Brain microvascular endothelial cell (primary cell): ENCODE measurements at regions not wholly inside any gene's neighbourhood (a gene's known extent, or its start where the extent isn't known, plus 50 kb on each side); places are given as distances from the start of the nearest gene placed in this dataset.

ENCODE experiments used
- DNase-seq: peaks from one replicate; pipeline ENCODE4 v3.0.0-alpha.2; 2020
- H3K27ac ChIP-seq: fragments of 250-450 bp; sonication (Bioruptor Pico); 2 replicates; pipeline ENCODE4 v1.5.1; 2020; ENCODE audit warnings: mild to moderate bottlenecking, moderate library complexity
- H3K27me3 ChIP-seq: fragments of 250-450 bp; sonication (Bioruptor Pico); replicated peaks from 2 replicates; pipeline ENCODE4 v1.5.1; 2020; ENCODE audit warnings: mild to moderate bottlenecking
- H3K36me3 ChIP-seq: fragments of 250-450 bp; sonication (Bioruptor Pico); replicated peaks from 2 replicates; pipeline ENCODE4 v1.5.1; 2020; ENCODE audit warnings: mild to moderate bottlenecking
- H3K4me3 ChIP-seq: 2 replicates; pipeline ENCODE4 v1.5.1; 2011; ENCODE audit warnings: low read depth, mild to moderate bottlenecking, control low read depth, low read length, moderate library complexity
- in situ Hi-C: cut with HindIII; loops from 2 replicates; pipeline ENCODE4 v1.10.0; 2017; ENCODE audit warnings: low sequenced_read_pairs, low pct_ligation_motif_present
- TF ChIP-seq, protein P1 (sequence below): IDR thresholded peaks from 2 replicates; pipeline ENCODE4 v1.5.1; 2011; ENCODE audit warnings: low read depth, mild to moderate bottlenecking, moderate library complexity, low read length, control low read depth, inconsistent platforms; ENCODE audit errors: missing control alignments

DNA sequence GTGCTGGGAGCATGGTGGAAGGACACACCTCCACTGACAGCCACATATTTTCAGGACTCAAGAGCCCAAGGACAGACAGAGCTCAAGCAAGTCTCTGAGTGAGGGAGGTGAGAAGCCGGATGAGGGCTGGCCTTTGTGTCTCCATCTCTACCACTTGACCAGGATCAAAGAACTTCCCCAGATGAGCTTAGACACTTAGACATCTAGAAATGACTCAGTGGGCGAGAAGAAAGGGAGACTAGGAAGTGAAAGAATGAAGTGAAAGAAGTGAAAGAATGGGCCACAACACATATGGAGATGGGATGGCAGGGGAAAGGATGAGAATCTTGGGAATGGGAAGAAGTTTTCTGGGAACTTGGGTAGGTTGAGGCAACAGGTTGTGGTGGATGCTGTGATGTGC is 274.9 kb upstream of the CCL2 start:
- H3K4me3 ChIP-seq, result no peak overlapping the region
- in situ Hi-C loops, result no loop called here
- no peak for DNase-seq
- H3K36me3 ChIP-seq, result no peaks in the 10 kb centered on the region
- TF ChIP-seq, protein P1, sequence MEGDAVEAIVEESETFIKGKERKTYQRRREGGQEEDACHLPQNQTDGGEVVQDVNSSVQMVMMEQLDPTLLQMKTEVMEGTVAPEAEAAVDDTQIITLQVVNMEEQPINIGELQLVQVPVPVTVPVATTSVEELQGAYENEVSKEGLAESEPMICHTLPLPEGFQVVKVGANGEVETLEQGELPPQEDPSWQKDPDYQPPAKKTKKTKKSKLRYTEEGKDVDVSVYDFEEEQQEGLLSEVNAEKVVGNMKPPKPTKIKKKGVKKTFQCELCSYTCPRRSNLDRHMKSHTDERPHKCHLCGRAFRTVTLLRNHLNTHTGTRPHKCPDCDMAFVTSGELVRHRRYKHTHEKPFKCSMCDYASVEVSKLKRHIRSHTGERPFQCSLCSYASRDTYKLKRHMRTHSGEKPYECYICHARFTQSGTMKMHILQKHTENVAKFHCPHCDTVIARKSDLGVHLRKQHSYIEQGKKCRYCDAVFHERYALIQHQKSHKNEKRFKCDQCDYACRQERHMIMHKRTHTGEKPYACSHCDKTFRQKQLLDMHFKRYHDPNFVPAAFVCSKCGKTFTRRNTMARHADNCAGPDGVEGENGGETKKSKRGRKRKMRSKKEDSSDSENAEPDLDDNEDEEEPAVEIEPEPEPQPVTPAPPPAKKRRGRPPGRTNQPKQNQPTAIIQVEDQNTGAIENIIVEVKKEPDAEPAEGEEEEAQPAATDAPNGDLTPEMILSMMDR, result no peak
- no peak overlapping the region for H3K27ac ChIP-seq
- H3K27me3 ChIP-seq, result no peaks in the 10 kb centered on the region

DNA sequence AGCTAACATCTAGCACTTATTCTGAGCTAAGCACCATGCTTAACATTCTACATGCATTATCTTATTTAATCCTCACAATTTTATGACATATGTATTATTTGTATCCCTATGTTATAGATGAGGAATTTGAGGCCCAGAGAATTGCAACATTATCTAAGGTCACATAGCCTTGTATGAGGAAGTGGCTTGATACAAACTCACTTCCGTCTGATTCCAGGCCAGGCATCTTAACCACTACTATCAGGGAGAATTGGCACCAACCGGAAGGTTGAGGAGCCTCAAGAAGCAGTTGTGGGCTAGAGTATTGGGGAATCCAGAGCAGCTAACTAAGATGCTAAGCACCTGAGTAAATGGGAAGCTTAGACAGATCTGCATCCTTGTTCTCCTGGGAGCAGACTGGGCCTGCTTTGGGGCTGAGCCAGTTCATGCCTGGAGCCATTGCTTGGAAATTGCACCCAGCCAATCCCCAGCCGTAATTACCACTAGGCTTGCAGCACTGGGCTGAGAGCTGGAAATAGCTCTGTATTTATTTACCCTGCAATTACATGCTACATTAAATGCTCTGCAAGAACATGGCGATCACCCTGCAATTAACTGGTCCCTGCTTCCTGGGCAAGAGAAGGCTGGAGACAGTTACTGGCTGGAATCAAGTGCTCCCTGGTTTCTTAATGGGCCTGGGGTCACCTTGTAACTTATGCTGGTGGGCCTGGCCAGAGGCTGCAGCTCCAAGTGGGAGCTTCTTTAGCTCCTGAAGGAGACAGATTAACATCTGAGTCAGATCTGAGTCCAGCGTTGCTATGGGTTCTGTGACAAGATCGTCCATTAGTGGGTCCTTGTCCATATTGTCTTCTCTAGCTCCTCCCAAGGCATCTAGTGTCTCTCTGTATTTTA is 273.1 kb upstream of the CCL2 start:
- TF ChIP-seq, protein P1, result no peak
- in situ Hi-C loops, result no loop called here

DNA sequence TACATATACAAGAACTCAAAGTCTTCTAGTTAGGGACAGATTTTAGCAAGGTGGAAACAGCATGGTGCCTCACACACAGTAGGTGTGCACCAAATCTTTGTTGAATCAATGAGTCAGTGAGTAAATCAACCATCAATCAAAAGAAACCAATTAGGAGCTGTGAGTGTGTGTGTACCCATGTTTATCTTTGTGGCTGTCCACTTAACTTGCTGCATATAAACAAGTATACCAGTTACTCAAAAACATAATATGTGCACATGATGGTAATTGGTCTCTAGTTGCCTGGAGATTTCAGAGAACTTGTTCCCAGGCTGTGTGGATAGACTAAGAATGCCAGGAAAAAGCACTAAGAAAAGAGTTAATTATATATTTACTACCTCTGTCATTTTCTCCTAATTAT is 272.2 kb upstream of the CCL2 start:
- DNase-seq, result no peak
- in situ Hi-C loops, result no loop called here
- no peak overlapping the region for H3K4me3 ChIP-seq
- H3K27ac ChIP-seq, result no peak overlapping the region
- no peaks in the 10 kb centered on the region for H3K27me3 ChIP-seq
- TF ChIP-seq, protein P1, result no peak
- H3K36me3 ChIP-seq, result no peaks in the 10 kb centered on the region

More for the DNA sequence above, 273.1 kb upstream of the CCL2 start:
- Histone ChIP-seq H3K27me3 (no peaks in the 10 kb centered on the region), H3K27ac (no peak overlapping the region), H3K4me3 (no peak overlapping the region), H3K36me3 (no peaks in the 10 kb centered on the region)
- no peak for DNase-seq

DNA sequence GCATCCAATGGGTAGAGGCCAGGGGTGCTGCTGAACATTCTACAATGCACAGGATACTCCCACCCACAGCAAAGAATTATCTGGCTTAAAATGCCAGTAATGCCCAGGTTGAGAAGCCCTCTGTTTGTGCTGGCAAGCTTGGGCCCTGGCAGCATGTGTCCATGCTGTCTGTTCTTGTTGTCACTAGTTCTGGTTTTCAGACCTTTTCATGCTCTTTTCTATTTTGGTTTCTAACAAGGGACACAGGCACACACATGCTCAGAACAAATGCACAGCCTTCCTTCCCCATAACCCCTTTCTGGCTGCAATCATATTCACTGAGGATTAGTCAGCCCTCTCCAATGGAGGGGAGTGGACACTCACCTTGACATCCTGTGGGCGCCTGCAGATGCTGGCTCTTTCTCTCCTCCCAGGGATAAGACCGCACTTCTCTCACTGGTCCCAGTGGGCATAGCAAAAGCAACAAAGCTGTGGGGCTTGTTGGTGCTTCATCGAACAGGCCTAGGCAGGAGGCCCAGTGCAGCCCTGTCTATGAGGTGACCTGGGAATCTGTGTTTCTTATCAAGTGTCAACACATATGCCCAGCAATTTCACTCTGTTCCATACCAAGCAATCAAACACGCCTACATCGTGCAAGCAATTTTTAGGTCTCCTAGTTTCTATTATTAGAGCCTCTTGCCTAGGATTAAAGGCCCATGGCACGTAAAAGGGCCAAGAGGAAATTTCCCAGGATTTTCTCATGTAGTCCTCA is 271.1 kb upstream of the CCL2 start:
- Histone ChIP-seq H3K36me3 (no peaks in the 10 kb centered on the region), H3K27me3 (no peaks in the 10 kb centered on the region), H3K27ac (no peak overlapping the region), H3K4me3 (no peak overlapping the region)
- in situ Hi-C loops, result no loop called here
- TF ChIP-seq, protein P1, result no peak
- no peak for DNase-seq

DNA sequence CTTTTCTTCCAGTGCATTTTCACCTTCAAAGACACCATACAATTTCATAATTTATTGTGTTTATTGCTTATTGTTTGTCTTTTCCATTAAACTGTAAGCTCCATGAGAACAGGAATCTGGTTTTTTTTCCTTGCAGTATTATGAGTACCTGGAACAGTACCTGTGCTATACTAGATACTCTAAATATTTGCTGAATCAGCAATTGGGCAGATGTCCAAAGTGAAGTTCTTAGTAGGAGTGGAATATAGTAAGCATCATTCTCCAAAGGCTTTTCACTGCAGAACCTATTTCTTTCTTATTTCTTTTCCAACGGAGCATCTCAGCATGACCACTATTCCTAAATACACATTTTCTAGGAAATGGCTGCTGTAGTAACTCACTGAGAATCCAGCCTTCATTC is 269.0 kb upstream of the CCL2 start:
- TF ChIP-seq, protein P1, result no peak
- H3K27ac ChIP-seq, result no peak overlapping the region

More for the DNA sequence above, 269.0 kb upstream of the CCL2 start:
- Histone ChIP-seq H3K36me3 (no peaks in the 10 kb centered on the region), H3K27me3 (no peaks in the 10 kb centered on the region), H3K4me3 (no peak overlapping the region)
- in situ Hi-C loops, result no loop called here
- no peak for DNase-seq
